GM21381 (cell line): ENCODE measurements at regions not wholly inside any gene's neighbourhood (a gene's known extent, or its start where the extent isn't known, plus 50 kb on each side); places are given as distances from the start of the nearest gene placed in this dataset.
"Not testable (repeated sequence)": the region's sequence is repeated elsewhere in the genome, so short reads cannot be mapped to it uniquely, and the experiment has no call there.

ENCODE experiments used
- ATAC-seq: cut with Tn5 transposase; IDR thresholded peaks from one replicate; pipeline ENCODE4 v1.9.1; 2021; ENCODE audit warnings: mild to moderate bottlenecking, moderate library complexity; ENCODE audit not compliant: unreplicated experiment

- not testable (repeated sequence) for ATAC-seq
Observed at GRCh38 chr1:83479591-83480239, 519.2 kb downstream of the TTLL7 start.

- not testable (repeated sequence) for ATAC-seq
Observed at GRCh38 chr1:83478127-83478526, 520.8 kb downstream of the TTLL7 start.

GRCh38 chr1:83476518-83476917 lies 522.4 kb downstream of the TTLL7 start:
- peak; percentile 70 for ATAC-seq

- ATAC-seq, result not testable (repeated sequence)
Observed at GRCh38 chr1:83474946-83475345, 524.0 kb downstream of the TTLL7 start.

GRCh38 chr1:83473986-83474385 lies 524.9 kb downstream of the TTLL7 start:
- ATAC-seq, result not testable (repeated sequence)

- not testable (repeated sequence) for ATAC-seq
Observed at GRCh38 chr1:83472066-83472465, 526.9 kb downstream of the TTLL7 start.

- not testable (repeated sequence) for ATAC-seq
Observed at GRCh38 chr1:83471272-83471671, 527.7 kb downstream of the TTLL7 start.

GRCh38 chr1:83468336-83468735 lies 530.6 kb downstream of the TTLL7 start:
- ATAC-seq, result not testable (repeated sequence)

GRCh38 chr1:83457735-83458248 lies 541.1 kb downstream of the TTLL7 start:
- ATAC-seq, result not testable (repeated sequence)

GRCh38 chr1:83457281-83457680 lies 541.7 kb downstream of the TTLL7 start:
- ATAC-seq, result not testable (repeated sequence)

GRCh38 chr1:83455753-83456152 lies 543.2 kb downstream of the TTLL7 start:
- ATAC-seq, result not testable (repeated sequence)

- not testable (repeated sequence) for ATAC-seq
Observed at GRCh38 chr1:83445873-83446272, 553.1 kb downstream of the TTLL7 start.

GRCh38 chr1:83442412-83442811 lies 556.5 kb downstream of the TTLL7 start:
- ATAC-seq, result not testable (repeated sequence)

- ATAC-seq, result not testable (repeated sequence)
Observed at GRCh38 chr1:83440586-83440985, 558.3 kb downstream of the TTLL7 start.

- not testable (repeated sequence) for ATAC-seq
Observed at GRCh38 chr1:83440021-83440420, 558.9 kb downstream of the TTLL7 start.

GRCh38 chr1:83438316-83438715 lies 560.6 kb downstream of the TTLL7 start:
- not testable (repeated sequence) for ATAC-seq

GRCh38 chr1:83435336-83435735 lies 563.6 kb downstream of the TTLL7 start:
- ATAC-seq, result not testable (repeated sequence)

- ATAC-seq, result not testable (repeated sequence)
Observed at GRCh38 chr1:83427566-83427965, 571.4 kb downstream of the TTLL7 start.

- not testable (repeated sequence) for ATAC-seq
Observed at GRCh38 chr1:83423382-83423781, 575.5 kb downstream of the TTLL7 start.

- ATAC-seq, result no peak
Observed at GRCh38 chr1:83418558-83418957, 580.4 kb downstream of the TTLL7 start.

- not testable (repeated sequence) for ATAC-seq
Observed at GRCh38 chr1:83413839-83414107, 585.2 kb downstream of the TTLL7 start.

GRCh38 chr1:83410746-83411413 lies 588.1 kb downstream of the TTLL7 start:
- not testable (repeated sequence) for ATAC-seq
